GM18907 (cell line): ENCODE measurements at regions not wholly inside any gene's neighbourhood (a gene's known extent, or its start where the extent isn't known, plus 50 kb on each side); places are given as distances from the start of the nearest gene placed in this dataset.

ENCODE experiments used
- ATAC-seq: cut with Tn5 transposase; IDR thresholded peaks from one replicate; pipeline ENCODE4 v1.9.1; 2021; ENCODE audit warnings: mild to moderate bottlenecking, moderate library complexity; ENCODE audit not compliant: unreplicated experiment

DNA sequence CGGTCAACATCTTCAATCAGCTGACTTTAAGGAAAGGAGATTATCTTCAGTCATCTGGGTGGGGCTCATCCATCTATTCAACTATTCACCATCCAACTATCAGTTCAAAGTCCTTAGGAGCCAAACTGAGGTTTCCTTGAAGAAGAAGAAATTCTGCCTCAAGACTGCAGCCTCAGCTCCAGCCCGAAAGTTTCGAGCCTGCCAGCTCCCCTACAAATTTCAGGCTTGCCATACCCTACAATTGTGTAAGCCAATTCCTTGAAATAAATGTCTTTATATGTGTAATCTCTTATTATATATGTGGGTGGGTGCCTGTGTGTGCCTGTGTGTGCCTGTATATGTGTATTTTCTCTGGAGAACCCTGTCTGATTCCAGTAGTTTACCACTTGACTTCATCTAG lies 447.8 kb downstream of the INHBA start:
- ATAC-seq = no peak

GRCh38 chr7:41252957-41253356 lies 449.9 kb downstream of the INHBA start:
- ATAC-seq = no peak

DNA sequence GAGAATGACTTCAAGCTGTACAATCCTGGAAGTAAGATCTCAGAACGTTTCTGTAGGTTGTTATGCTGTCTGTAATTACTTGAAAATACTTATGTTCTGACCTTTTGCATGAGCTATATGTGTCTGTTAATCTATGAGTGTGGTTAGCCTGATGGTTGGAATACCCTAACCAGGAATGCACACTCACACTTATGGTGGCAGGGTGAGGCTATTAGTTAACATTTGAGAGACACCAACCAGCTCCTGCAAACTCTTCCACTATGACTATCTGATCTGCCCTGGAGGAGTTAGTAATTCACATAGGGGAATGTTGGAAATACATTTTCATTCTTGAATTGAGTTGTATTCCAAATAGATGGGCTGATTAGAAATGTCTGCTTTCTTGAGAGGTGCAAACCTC lies 450.3 kb downstream of the INHBA start:
- no peak for ATAC-seq

DNA sequence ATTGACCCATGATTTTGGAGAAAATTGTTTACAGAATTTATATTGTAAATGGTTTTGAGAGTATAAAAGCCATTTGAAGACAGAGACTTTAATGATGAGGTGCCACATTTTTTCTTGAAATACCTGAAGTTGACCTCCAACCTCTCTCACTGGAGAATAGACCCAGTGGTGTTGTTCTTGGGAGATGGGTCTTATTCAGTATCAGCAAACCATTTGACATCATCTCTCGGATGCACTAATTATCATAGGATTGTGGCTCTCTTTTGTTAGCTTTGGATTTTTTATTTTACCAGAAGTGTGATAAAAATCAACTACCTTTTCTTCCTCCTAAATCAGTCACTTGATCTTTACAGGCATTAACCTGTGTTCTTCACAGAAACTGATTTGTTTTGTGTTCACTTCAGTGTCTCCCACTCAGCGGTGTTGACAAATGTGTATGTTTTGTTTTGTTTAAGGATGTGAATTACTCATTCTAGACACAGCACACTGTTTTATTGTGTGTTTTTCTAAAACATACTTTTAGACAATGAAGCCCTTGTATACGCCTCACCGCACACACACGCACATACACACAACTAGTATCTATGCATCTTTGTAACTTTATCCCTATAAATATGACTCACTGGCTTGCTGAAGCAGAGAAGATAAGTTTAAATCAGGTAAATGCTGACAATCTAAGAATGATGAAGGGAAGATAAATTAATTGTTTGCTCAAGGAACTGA lies 455.6 kb downstream of the INHBA start:
- no peak for ATAC-seq

DNA sequence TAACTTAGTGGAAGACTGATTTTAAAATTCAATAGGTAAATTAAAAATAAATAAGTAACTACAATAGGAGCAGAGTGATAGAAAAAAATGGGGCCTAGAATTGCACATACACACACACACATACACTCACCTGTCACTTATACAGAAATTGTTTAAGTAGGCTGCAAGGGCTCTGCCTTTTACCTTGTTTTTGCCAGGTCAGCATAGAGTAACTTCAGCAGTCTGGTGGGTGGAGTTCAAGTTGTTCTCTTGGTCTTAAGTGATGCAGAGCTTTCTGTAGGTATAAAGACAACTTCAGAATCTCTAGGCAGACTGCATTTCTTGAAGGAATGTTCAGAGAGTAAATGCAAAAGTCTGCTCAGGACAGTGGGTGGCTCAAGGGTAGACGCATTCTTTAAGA lies 457.0 kb downstream of the INHBA start:
- no peak for ATAC-seq

- no peak for ATAC-seq
Measured at GRCh38 chr7:41244246-41244645, 458.6 kb downstream of the INHBA start.

- ATAC-seq = no peak
Measured at GRCh38 chr7:41241641-41242040, 461.2 kb downstream of the INHBA start.

DNA sequence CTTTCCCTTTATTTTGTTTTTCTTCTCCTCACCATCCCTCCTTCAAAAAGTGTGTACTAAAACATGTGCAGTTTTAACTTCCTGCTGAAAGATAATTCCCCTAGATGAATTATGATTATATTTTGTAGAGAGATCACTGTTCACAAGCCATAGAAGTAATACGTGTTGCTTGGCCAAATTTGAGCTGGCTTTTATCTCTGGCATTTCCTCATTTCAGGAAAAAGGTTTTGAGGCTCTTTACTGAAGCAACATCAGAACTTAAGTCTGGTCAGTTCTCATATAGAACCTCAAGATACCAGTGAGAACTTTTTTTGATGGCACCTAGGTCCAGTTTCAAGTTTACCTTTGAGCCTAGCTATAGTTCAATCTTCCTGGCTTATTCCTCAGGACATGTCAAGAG lies 463.3 kb downstream of the INHBA start:
- no peak for ATAC-seq

GRCh38 chr7:41238851-41239331 lies 464.0 kb downstream of the INHBA start:
- no peak for ATAC-seq

DNA sequence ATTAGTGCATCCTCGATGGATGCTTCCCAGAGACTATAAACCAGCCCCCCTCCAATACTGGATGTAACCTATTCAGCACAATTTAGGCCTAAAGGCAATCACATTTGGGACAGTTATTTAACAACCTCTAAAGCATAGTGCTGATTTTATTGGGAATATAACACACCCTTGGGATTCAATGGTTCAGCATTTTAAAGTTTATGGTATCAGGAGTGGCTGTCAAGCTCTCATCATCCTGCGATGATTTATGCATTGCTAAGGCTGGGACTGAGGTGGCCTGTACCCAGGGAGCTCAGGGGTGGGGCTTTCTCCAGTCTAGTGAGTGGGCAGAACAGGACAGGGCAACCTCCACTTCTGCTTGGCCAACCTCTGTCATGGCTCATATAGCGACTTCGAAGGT lies 464.9 kb downstream of the INHBA start:
- ATAC-seq = no peak

- ATAC-seq = no peak
Measured at GRCh38 chr7:41232086-41232485, 470.8 kb downstream of the INHBA start.

DNA sequence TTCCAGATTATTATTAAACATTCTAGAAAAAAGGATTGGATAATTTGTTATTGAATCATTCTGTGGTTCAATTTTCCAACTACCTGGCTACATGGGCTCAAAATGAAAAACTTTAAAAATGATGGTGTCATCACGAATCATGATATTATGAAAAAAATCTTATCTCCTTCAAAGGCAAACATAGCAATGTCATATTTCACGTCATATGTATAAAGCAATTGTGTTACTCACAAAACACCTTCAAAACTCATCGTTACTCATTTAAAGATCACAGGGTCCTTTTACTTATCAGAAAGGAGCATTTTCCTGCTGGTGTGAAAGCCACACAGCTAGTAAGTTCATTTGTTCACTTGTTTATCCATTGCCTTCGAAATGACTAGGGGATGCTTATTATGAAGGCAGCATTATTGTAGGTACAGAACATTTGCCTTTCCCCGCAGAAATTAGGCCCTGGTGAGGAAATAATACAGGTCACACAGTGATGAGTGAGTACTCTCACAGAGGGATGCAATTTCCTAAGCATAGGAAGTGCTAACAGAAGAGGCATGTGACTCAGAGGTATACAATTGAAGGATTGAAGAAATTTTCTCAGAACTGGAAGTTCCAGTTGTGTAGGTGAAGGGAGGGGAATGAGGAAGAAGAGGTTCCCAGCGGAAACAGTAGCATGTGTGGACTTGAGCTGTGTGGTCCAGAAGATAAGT lies 478.7 kb downstream of the INHBA start:
- ATAC-seq = no peak

- no peak for ATAC-seq
Measured at GRCh38 chr7:41222746-41223145, 480.1 kb downstream of the INHBA start.

- no peak for ATAC-seq
Measured at GRCh38 chr7:41220266-41220665, 482.6 kb downstream of the INHBA start.

DNA sequence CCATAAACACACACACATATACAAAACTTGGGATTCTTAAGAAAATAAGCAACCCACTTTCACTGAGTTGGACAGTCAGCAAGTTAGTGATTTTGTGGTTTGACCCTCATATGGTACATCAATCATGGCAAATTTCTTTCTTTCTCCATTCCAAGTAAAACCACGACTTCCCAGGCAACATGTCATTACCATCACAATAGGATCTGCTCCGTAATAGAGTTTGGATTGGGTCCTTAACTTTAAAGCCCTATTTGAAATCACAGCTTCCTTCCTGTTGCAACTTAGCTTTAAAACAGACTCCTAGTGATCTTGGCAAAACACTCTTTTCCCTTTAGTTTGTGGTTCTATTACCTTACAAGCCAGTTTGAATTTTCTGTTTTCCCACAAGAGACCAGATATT lies 483.6 kb downstream of the INHBA start:
- no peak for ATAC-seq

DNA sequence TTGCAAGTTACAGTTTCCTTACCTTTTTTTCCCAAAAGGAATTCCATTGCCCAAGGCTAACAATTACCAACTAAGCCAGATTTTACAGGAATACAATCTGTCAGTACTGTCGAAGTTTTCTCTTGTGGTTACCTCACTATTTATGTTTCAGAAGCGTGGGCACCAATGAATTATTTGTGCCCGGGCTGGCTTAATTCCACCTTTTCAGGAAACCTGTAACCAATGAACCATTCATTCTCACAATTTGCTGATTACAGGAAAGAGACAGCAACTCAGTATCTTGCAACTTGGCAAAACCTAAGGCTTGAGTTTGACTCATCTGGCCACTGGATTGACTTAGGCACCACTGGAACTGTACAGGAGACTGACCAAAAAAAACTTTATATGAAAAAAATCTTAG lies 485.6 kb downstream of the INHBA start:
- ATAC-seq = no peak

DNA sequence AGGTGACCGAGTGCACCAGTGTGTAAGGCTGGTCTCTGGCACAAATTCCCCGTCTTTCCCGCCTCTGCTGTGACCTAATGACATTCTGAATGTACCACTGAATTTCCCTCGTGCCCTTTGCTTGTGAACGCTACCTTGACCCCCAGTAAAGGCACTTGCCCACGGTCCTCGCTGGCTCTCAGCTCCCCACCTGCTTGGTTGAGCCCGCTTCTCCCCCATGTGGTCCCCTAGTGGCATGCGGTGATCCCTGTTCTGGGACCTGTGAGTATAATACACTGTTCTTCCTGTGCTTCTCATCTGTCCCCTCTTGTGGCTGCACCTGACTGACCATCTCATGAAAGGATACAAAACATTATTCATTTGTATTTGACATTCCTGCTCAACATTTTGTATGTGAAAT lies 495.7 kb downstream of the INHBA start:
- no peak for ATAC-seq

- peak; percentile 43 for ATAC-seq
Measured at GRCh38 chr7:41206267-41206666, 496.6 kb downstream of the INHBA start.

DNA sequence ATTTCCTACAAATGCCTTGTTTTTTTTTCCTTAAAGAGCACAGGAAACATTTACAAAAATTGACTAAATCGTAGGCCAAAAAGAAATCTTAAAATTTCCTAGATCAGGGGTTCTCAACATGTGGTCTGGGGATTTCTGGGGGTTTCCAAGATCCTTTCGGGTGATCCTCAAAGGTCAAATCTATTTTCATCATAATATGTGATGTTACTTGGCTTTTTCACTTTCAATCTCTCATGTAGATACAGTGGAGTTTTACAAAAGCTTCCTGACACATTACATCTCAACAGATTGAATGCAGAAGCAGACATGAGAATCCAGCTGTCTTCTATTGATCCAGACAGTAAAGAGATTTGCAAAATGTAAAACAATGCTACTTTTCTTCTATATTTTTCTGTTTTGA lies 497.3 kb downstream of the INHBA start:
- ATAC-seq = peak; percentile 85

DNA sequence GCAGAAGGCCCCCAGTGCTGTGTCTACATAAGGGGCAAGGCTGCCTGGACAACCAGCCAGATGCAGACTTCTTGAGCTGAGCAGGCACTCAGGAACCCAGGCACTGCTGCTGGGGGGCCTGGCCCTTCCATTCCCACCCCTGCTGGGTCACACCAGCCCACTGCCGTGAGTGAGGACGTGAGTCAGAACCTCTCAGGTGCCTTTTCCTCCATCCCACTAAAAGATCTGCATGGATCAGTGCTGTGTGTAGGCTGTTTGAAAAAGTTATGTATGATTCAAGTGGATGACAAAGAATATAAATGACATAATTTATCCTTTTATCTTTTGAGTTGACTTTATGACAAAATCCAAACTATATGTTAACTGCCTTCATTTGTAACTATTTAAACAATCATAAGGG lies 499.3 kb downstream of the INHBA start:
- ATAC-seq = no peak

DNA sequence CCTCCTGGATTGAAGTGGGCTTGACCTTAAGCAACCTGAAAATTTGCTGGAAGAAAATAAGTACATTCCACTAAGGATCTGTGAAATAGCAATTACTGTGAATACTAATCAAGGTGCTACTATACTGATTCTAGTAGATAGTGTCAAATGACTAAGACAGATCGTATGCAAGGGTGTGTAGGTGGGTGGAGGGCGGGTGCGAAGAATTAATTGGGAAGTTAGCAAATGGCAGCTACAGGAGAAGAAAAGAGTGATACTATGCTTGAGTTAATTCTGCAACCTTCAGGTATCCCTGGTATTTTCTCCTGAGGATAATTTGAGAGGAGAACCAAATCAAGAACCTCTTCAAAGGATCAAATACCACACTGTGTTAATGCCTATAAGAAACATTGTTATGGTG lies 501.9 kb downstream of the INHBA start:
- ATAC-seq = no peak

- no peak for ATAC-seq
Measured at GRCh38 chr7:41199136-41199535, 503.8 kb downstream of the INHBA start.

GRCh38 chr7:41198502-41198901 lies 504.4 kb downstream of the INHBA start:
- ATAC-seq = no peak
